ENCODE measurements at regions not wholly inside any gene's neighbourhood (a gene's known extent, or its start where the extent isn't known, plus 50 kb on each side); places are given as distances from the start of the nearest gene placed in this dataset.

DNA sequence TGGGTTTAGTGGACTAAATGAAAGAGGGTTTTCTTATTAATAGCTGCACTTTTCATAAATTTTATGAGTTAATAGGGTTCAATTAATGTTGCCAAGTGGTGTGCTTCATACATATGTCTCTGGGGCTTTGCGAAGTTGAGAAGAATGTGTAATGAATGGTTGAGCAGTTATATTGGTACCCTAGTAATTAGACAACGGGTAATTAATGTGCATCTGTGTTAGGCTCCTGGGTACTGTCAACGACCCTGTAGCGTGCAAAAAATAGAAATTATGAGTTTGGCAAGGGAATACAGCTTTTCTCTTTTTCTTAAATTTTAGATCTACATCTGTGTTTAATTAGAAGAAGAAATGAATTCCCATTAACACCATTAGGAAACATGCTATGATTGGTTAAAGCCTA lies 1027.7 kb downstream of the ARAP2 start:
- Histone ChIP-seq H3K27me3 (ENCODE audit: control insufficient read depth in 2 of 2, insufficient read depth in 2 of 2, low read length in 2 of 2) (no peaks in the 10 kb centered on the region), H3K4me1 (ENCODE audit: control insufficient read depth in 1 of 2, insufficient read depth in 2 of 2, low read length in 2 of 2) (no peaks in the 10 kb centered on the region), H3K79me2 (ENCODE audit: insufficient read depth, low read length) (no peaks in the 10 kb centered on the region), H3K36me3 (replicated peaks in 1 of 2; ENCODE audit: control insufficient read depth in 1 of 2, insufficient read depth in 2 of 2, low read length in 2 of 2) (no peaks in the 10 kb centered on the region), H3K4me3 (replicated peaks in 1 of 3; ENCODE audit: low read depth in 2 of 3, low read length in 3 of 3) (no peak overlapping the region), H3K9me3 (replicated peaks in 1 of 2; ENCODE audit: control insufficient read depth in 1 of 2, insufficient read depth in 1 of 2, low read length in 2 of 2) (no peaks in the 10 kb centered on the region), H4K20me1 (ENCODE audit: insufficient read depth, low read length) (no peaks in the 10 kb centered on the region), H3K4me2 (replicated peaks; ENCODE audit: extremely low read depth, low read length, poor library complexity, severe bottlenecking) (no peak overlapping the region), H3K9ac (ENCODE audit: insufficient read depth, low read length, poor library complexity, severe bottlenecking) (no peak overlapping the region), H2AFZ (ENCODE audit: insufficient read depth, low read depth, low read length, poor library complexity, severe bottlenecking) (no peak overlapping the region), H3K27ac (ENCODE audit: low read depth in 1 of 2, low read length in 2 of 2) (no peak overlapping the region)
- TF ChIP-seq, protein P1, sequence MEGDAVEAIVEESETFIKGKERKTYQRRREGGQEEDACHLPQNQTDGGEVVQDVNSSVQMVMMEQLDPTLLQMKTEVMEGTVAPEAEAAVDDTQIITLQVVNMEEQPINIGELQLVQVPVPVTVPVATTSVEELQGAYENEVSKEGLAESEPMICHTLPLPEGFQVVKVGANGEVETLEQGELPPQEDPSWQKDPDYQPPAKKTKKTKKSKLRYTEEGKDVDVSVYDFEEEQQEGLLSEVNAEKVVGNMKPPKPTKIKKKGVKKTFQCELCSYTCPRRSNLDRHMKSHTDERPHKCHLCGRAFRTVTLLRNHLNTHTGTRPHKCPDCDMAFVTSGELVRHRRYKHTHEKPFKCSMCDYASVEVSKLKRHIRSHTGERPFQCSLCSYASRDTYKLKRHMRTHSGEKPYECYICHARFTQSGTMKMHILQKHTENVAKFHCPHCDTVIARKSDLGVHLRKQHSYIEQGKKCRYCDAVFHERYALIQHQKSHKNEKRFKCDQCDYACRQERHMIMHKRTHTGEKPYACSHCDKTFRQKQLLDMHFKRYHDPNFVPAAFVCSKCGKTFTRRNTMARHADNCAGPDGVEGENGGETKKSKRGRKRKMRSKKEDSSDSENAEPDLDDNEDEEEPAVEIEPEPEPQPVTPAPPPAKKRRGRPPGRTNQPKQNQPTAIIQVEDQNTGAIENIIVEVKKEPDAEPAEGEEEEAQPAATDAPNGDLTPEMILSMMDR (IDR thresholded peaks at IDR 0.05): no peak
- no peaks in the 10 kb centered on the region for H3K9me3 Mint-ChIP-seq
- no peak overlapping the region for H3K4me3 Mint-ChIP-seq
- intact Hi-C loops (cut with micrococcal nuclease): no loop called here
- H3K27me3 Mint-ChIP-seq (ENCODE audit: low read depth in 3 of 3): no peaks in the 10 kb centered on the region
- H3K4me1 Mint-ChIP-seq: no peaks in the 10 kb centered on the region
- DNase-seq: no peak
- 90% methylated on average over 1 of the region's 4 CpGs for WGBS (ENCODE audit: insufficient coverage)
- no peaks in the 10 kb centered on the region for H3K36me3 Mint-ChIP-seq
- H3K27ac Mint-ChIP-seq: no peak overlapping the region

DNA sequence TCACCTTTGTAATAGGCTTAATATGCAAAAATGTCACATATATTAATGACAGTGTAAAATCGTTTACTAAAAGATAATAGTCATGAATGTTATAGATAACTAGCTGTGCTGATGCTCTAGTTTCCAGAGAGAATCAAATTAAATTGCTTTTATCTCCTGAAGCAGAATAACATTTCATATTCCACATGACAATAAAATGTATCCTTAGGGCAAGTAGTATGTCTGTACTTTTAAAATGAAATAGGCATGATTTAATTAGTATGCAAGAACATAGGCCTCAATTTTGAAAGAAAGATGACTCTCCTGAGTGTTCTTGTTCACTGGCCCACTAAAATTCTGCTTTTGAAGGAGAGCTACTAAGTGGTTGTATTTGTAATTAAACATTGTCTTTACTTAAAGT lies 1027.0 kb downstream of the ARAP2 start:
- Mint-ChIP-seq H3K9me3 (peaks cover 0 to under 1% (median 0%) of the 10 kb centered on the region in 7 donors), H3K4me1 (no peaks in the 10 kb centered on the region), H3K27ac (no peak overlapping the region), H3K27me3 (ENCODE audit: low read depth in 3 of 3) (no peaks in the 10 kb centered on the region), H3K4me3 (no peak overlapping the region), H3K36me3 (no peaks in the 10 kb centered on the region)
- Histone ChIP-seq H4K20me1 (ENCODE audit: insufficient read depth, low read length) (no peaks in the 10 kb centered on the region), H3K79me2 (ENCODE audit: insufficient read depth, low read length) (no peaks in the 10 kb centered on the region), H3K4me2 (replicated peaks; ENCODE audit: extremely low read depth, low read length, poor library complexity, severe bottlenecking) (no peak overlapping the region), H3K9ac (ENCODE audit: insufficient read depth, low read length, poor library complexity, severe bottlenecking) (no peak overlapping the region), H3K27me3 (ENCODE audit: control insufficient read depth in 2 of 2, insufficient read depth in 2 of 2, low read length in 2 of 2) (no peaks in the 10 kb centered on the region), H3K27ac (ENCODE audit: low read depth in 1 of 2, low read length in 2 of 2) (no peak overlapping the region), H3K36me3 (replicated peaks in 1 of 2; ENCODE audit: control insufficient read depth in 1 of 2, insufficient read depth in 2 of 2, low read length in 2 of 2) (no peaks in the 10 kb centered on the region), H3K9me3 (replicated peaks in 1 of 2; ENCODE audit: control insufficient read depth in 1 of 2, insufficient read depth in 1 of 2, low read length in 2 of 2) (no peaks in the 10 kb centered on the region), H3K4me3 (replicated peaks in 1 of 3; ENCODE audit: low read depth in 2 of 3, low read length in 3 of 3) (no peak overlapping the region), H3K4me1 (ENCODE audit: control insufficient read depth in 1 of 2, insufficient read depth in 2 of 2, low read length in 2 of 2) (no peaks in the 10 kb centered on the region), H2AFZ (ENCODE audit: insufficient read depth, low read depth, low read length, poor library complexity, severe bottlenecking) (no peak overlapping the region)
- no peak for DNase-seq
- TF ChIP-seq, protein P1 (IDR thresholded peaks at IDR 0.05): no peak
- no CpG with 5 or more reads among the region's 1 CpG for WGBS (ENCODE audit: insufficient coverage)
- intact Hi-C loops (cut with micrococcal nuclease): no loop called here
